NCI-H748 (cell line): ENCODE measurements at regions not wholly inside any gene's neighbourhood (a gene's known extent, or its start where the extent isn't known, plus 50 kb on each side); places are given as distances from the start of the nearest gene placed in this dataset.
A peak's percentile ranks its signal among the peaks of the same experiment; 100 is the strongest.

Experiments
- DNase-seq: peaks from one replicate; lab custom pipeline; 2025; ENCODE audit not compliant: unreplicated experiment; lab: John Stamatoyannopoulos, UW

GRCh38 chr13:21316376-21316775, 139.9 kb downstream of the MRPL57 start:
- DNase-seq = no peak

GRCh38 chr13:21318891-21319532, 140.1 kb downstream of the ZDHHC20 start:
- DNase-seq = no peak

- DNase-seq = no peak
Observed at GRCh38 chr13:21319869-21320641, 139.0 kb downstream of the ZDHHC20 start.

- DNase-seq = no peak
Observed at GRCh38 chr13:21320642-21321034, 138.5 kb downstream of the ZDHHC20 start.

- DNase-seq = no peak
Observed at GRCh38 chr13:21321269-21321668, 137.8 kb downstream of the ZDHHC20 start.

GRCh38 chr13:21322327-21322965, 136.7 kb downstream of the ZDHHC20 start:
- DNase-seq = peak; percentile 30
